Psoas muscle (tissue), 7 donors: ENCODE measurements at regions not wholly inside any gene's neighbourhood (a gene's known extent, or its start where the extent isn't known, plus 50 kb on each side); places are given as distances from the start of the nearest gene placed in this dataset.
"Not testable (repeated sequence)": the region's sequence is repeated elsewhere in the genome, so short reads cannot be mapped to it uniquely, and the experiment has no call there.

Experiments
- ATAC-seq, 4 donors: fragments of 200-7000 bp; cut with Tn5 transposase; one replicate each; pipeline ENCODE4 v1.9.1; 2020; ENCODE audit warnings: moderate library complexity in 3 of 4, mild to moderate bottlenecking in 2 of 4
- DNase-seq, 2 donors: peaks; one replicate each; pipeline ENCODE4 v3.0.0-alpha.2; 2020
- H3K27ac ChIP-seq: fragments of 200-600 bp; one replicate; pipeline ENCODE4 v1.8.0; 2022
- H3K27me3 ChIP-seq, 3 donors: fragments of 200-600 bp in 1 of 3; one replicate each; pipeline versions ENCODE4 v1.6.1 to v1.8.0; 2013 to 2022; ENCODE audit warnings: low read length in 2 of 3, mild to moderate bottlenecking in 2 of 3, moderate library complexity in 1 of 3; ENCODE audit not compliant: insufficient read depth in 3 of 3
- H3K36me3 ChIP-seq, 2 donors: fragments of 200-600 bp in 1 of 2; one replicate each; pipeline versions ENCODE4 v1.6.1 to v1.8.0; 2013 to 2022; ENCODE audit warnings: low read depth in 1 of 2, mild to moderate bottlenecking in 1 of 2, moderate library complexity in 1 of 2; ENCODE audit not compliant: insufficient read depth in 1 of 2
- H3K4me1 ChIP-seq: fragments of 200-600 bp; one replicate; pipeline ENCODE4 v1.8.0; 2022
- H3K4me3 ChIP-seq: fragments of 200-600 bp; one replicate; pipeline ENCODE4 v1.8.0; 2022; ENCODE audit warnings: mild to moderate bottlenecking
- H3K9me3 ChIP-seq: fragments of 200-600 bp; one replicate; pipeline ENCODE4 v1.8.0; 2022
- WGBS, 3 donors: extraction: QIAGEN DNeasy Blood & Tissue Kit; methylation state at CpG; one replicate each; pipeline versions ENCODE4 v1.1.6 to v1.1.7; 2013; 5-methylcytosine and 5-hydroxymethylcytosine counted together
- intact Hi-C, 2 donors: fragments of 100-400 bp; cut with DNase I; formaldehyde crosslinking; loops; one replicate each; pipeline versions ENCODE4 v1.11.0 to v1.14.2; 2022
- TF ChIP-seq, protein P1 (sequence below): fragments of 200-600 bp; IDR thresholded peaks from one replicate; pipeline ENCODE4 v1.8.0; 2022; ENCODE audit warnings: antibody characterized with exemption
- donor health status: healthy with polysubstance abuse.
- donor health status: DM: no; HTN: no; CAD: no; lungs with moderate emphysema.
- donor health status: Bipolar disorder and iron deficiency.
- donor health status: healthy.
- donor health status: DM: yes; HTN: yes; CAD: no.
- donor health status: DM: no; HTN: no; CAD: no.
- donor health status: DM: yes; HTN: yes; CAD: no.

DNA sequence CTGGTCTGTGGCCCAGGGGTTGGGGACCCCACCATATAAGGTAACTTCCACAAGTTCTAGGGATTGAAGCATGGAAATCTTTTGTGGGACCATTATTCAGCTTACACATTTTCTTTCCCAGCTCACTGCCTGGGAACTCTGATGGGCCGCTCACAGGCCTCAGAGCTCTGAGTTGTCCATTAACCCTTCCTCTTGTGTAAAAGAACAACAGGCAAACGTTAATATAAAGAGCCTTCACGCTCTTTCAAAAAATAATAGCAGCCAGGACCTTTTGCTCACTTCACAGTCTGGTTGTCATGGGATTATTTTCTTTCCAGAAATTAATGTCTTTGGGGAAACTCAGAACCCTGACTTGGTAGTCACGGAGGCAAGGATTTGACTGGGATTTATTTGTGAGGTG, 443.3 kb downstream of the AGTPBP1 start:
- TF ChIP-seq, protein P1, sequence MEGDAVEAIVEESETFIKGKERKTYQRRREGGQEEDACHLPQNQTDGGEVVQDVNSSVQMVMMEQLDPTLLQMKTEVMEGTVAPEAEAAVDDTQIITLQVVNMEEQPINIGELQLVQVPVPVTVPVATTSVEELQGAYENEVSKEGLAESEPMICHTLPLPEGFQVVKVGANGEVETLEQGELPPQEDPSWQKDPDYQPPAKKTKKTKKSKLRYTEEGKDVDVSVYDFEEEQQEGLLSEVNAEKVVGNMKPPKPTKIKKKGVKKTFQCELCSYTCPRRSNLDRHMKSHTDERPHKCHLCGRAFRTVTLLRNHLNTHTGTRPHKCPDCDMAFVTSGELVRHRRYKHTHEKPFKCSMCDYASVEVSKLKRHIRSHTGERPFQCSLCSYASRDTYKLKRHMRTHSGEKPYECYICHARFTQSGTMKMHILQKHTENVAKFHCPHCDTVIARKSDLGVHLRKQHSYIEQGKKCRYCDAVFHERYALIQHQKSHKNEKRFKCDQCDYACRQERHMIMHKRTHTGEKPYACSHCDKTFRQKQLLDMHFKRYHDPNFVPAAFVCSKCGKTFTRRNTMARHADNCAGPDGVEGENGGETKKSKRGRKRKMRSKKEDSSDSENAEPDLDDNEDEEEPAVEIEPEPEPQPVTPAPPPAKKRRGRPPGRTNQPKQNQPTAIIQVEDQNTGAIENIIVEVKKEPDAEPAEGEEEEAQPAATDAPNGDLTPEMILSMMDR: no peak
- WGBS, 3 donors: 57 to 69% (median 59%) methylated on average over 4 of the region's 4 CpGs

DNA sequence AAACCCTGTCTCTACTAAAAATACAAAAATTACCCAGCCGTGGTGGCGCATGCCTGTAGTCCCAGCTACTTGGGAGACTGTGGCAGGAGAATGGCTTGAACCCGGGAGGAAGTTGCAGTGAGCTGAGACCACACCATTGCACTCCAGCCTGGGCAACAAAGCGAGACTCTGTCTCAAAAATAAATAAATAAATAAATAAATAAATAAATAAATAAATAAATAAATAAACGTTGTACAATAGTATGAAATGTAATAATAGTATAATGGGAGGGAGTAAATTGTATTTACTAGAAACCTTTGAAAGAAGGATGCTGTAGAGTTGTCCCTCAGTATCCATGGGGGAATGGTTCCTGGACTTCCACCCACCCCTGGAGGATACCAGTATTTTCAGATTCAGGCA, 446.5 kb downstream of the AGTPBP1 start:
- intact Hi-C loops, H3K36me3 ChIP-seq, H3K9me3 ChIP-seq, ATAC-seq, H3K27ac ChIP-seq, H3K4me1 ChIP-seq, DNase-seq, H3K4me3 ChIP-seq, H3K27me3 ChIP-seq: not testable (repeated sequence)
- WGBS, 3 donors: 72 to 94% (median 86%) methylated on average over 5 of the region's 5 CpGs

More for the DNA sequence above, 443.3 kb downstream of the AGTPBP1 start:
- intact Hi-C loops: no loop called here
- no peak overlapping the region for H3K27ac ChIP-seq
- peaks cover 5% of the 10 kb centered on the region for H3K9me3 ChIP-seq
- ATAC-seq (no peak), DNase-seq (no peak)
- H3K4me1 ChIP-seq: no peaks in the 10 kb centered on the region
- no peaks in the 10 kb centered on the region for H3K36me3 ChIP-seq
- no peak overlapping the region for H3K4me3 ChIP-seq
- H3K27me3 ChIP-seq: peaks cover 0 to 4% (median 0%) of the 10 kb centered on the region in 3 donors

DNA sequence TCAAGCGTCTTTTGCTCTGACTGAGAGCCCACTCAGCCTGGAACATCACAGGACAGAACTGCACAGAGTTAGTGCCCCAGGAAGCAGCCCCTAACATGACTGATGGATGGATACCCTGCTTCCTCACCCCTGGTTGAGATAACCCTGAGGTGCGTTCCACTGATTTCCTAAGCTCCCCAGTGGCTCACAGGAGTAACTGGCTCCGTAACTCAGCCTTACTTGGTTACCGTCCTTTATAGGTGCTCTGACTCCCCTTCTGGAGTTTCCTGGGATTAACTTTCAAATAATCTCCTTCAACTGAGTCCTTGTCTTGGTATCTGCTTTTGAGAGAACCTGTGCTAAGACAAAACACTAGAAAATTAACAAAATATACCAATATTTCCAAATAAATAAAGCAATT, 449.5 kb downstream of the AGTPBP1 start:
- intact Hi-C loops: no loop called here
- ATAC-seq: no peak
- Histone ChIP-seq H3K36me3 (no peaks in the 10 kb centered on the region), H3K4me3 (no peak overlapping the region), H3K9me3 (no peaks in the 10 kb centered on the region), H3K4me1 (no peaks in the 10 kb centered on the region), H3K27ac (no peak overlapping the region), H3K27me3 (no peaks in the 10 kb centered on the region)
- 78 to 81% (median 79%) methylated on average over 4 of the region's 4 CpGs for WGBS, 3 donors
- no peak for DNase-seq
- TF ChIP-seq, protein P1: no peak

DNA sequence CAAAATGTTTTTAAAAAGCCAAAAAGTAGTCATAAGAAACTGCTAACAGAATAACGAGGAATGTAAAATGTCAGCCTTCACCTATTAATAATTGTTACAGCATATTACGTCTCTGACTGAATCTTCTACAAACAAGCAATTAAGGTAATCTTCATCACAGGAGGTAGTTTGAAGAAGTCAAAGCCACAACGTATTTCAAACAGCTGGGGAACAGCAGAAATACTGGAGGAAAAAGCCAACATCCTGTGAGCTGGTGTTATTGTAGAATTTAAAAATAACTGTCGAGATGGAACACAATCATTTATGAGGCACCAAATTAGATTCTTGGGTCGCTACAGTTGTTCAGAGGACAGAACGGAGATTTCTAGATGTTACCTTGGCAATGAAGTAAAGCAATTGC, 450.5 kb downstream of the AGTPBP1 start:
- TF ChIP-seq, protein P1: no peak
- no peak for ATAC-seq
- WGBS, 3 donors: 63 to 69% (median 67%) methylated on average over 6 of the region's 6 CpGs

DNA sequence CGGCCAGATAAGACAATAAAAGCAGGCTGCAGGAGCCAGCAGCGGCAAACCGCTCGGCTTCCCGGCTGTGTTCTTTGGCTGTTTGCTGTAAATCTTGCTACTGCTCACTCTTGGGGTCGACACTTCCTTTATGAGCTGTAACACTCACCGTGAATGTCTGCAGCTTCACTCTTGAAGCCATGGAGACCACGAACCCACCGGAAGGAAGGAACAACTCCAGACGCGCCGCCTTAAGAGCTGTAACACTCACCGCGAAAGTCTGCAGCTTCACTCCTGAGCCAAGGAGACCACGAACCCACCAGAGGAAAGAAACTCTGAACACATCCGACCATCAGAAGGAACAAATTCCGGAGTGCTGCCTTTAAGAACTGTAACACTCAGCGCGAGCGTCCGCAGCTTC, 451.7 kb downstream of the AGTPBP1 start:
- no peak for ATAC-seq

More for the DNA sequence above, 450.5 kb downstream of the AGTPBP1 start:
- H3K27me3 ChIP-seq: no peaks in the 10 kb centered on the region
- DNase-seq: no peak
- no peak overlapping the region for H3K27ac ChIP-seq
- H3K4me3 ChIP-seq: no peak overlapping the region
- no peaks in the 10 kb centered on the region for H3K36me3 ChIP-seq
- intact Hi-C loops: no loop called here
- no peaks in the 10 kb centered on the region for H3K4me1 ChIP-seq
- H3K9me3 ChIP-seq: no peaks in the 10 kb centered on the region

More for the DNA sequence above, 451.7 kb downstream of the AGTPBP1 start:
- H3K4me3 ChIP-seq: no peak overlapping the region
- 41 to 49% (median 43%) methylated on average over 20 to 21 of the region's 21 CpGs for WGBS, 3 donors
- no peaks in the 10 kb centered on the region for H3K9me3 ChIP-seq
- H3K4me1 ChIP-seq: no peaks in the 10 kb centered on the region
- H3K36me3 ChIP-seq: no peaks in the 10 kb centered on the region
- no peak overlapping the region for H3K27ac ChIP-seq
- intact Hi-C loops: no loop called here
- DNase-seq: no peak
- no peaks in the 10 kb centered on the region for H3K27me3 ChIP-seq
- TF ChIP-seq, protein P1: no peak
